Lung (tissue), 11 donors: ENCODE measurements at regions not wholly inside any gene's neighbourhood (a gene's known extent, or its start where the extent isn't known, plus 50 kb on each side); places are given as distances from the start of the nearest gene placed in this dataset.

ENCODE experiments used
- ATAC-seq: fragments of 200-7000 bp; cut with Tn5 transposase; one replicate; pipeline ENCODE4 v1.9.1; 2020; ENCODE audit warnings: moderate number of reproducible peaks; ENCODE audit not compliant: insufficient read depth, low FRiP score
- DNase-seq, 3 donors: peaks; one replicate each; pipeline ENCODE4 v3.0.0-alpha.2; 2013 to 2017
- H3K27ac ChIP-seq, 2 donors: one replicate each; pipeline ENCODE4 v1.5.1; 2013; ENCODE audit warnings: mild to moderate bottlenecking in 2 of 2, moderate library complexity in 2 of 2, control low read depth in 1 of 2, inconsistent platforms in 1 of 2, low read depth in 1 of 2, low read length in 1 of 2
- H3K27me3 ChIP-seq, 3 donors: one replicate each; pipeline ENCODE4 v1.5.1; 2013; ENCODE audit warnings: low read length in 2 of 3; ENCODE audit not compliant: control insufficient read depth in 3 of 3, insufficient read depth in 3 of 3
- H3K36me3 ChIP-seq, 4 donors: one replicate each; pipeline ENCODE4 v1.5.1; 2013; ENCODE audit warnings: low read length in 4 of 4, mild to moderate bottlenecking in 1 of 4, moderate library complexity in 1 of 4; ENCODE audit not compliant: control insufficient read depth in 4 of 4, insufficient read depth in 4 of 4
- H3K4me1 ChIP-seq, 5 donors: one replicate each; pipeline ENCODE4 v1.5.1; 2013; ENCODE audit warnings: low read length in 5 of 5, mild to moderate bottlenecking in 2 of 5, moderate library complexity in 1 of 5; ENCODE audit not compliant: control insufficient read depth in 5 of 5, insufficient read depth in 5 of 5
- H3K4me3 ChIP-seq: one replicate; pipeline ENCODE4 v1.5.1; 2013; ENCODE audit warnings: mild to moderate bottlenecking, control low read depth, moderate library complexity
- H3K9ac ChIP-seq, 2 donors: one replicate each; pipeline ENCODE4 v1.5.1; 2013; ENCODE audit warnings: low read length in 2 of 2, control low read depth in 1 of 2; ENCODE audit not compliant: insufficient read depth in 1 of 2
- H3K9me3 ChIP-seq, 4 donors: one replicate each; pipeline ENCODE4 v1.5.1; 2013; ENCODE audit warnings: low read length in 3 of 4, mild to moderate bottlenecking in 1 of 4, moderate library complexity in 1 of 4; ENCODE audit not compliant: control insufficient read depth in 4 of 4, insufficient read depth in 3 of 4
- CTCF ChIP-seq: IDR thresholded peaks from 2 replicates; pipeline ENCODE4 v1.5.1; 2012; ENCODE audit warnings: mild to moderate bottlenecking; ENCODE audit errors: control extremely low read depth, extremely low read depth
- WGBS, 2 donors: extraction: QIAGEN DNeasy Blood & Tissue Kit; methylation state at CpG; one replicate each; pipeline ENCODE4 v1.1.7; 2013; 5-methylcytosine and 5-hydroxymethylcytosine counted together
- donor health status: control.
- donor health status: control.
- donor health status: Bipolar disorder and iron deficiency.
- donor health status: healthy.
- donor health status: DM: yes; HTN: yes; CAD: no.

GRCh38 chr6:11947575-11947974 lies 64.5 kb upstream of the HIVEP1 start:
- DNase-seq (peak in 1 of 3 donors; percentile 12), ATAC-seq (no peak)
- H3K4me3 ChIP-seq, result no peak overlapping the region
- no peak for TF ChIP-seq CTCF
- no peak overlapping the region for H3K9ac ChIP-seq
- no peaks in the 10 kb centered on the region for H3K4me1 ChIP-seq
- H3K9me3 ChIP-seq, result peaks cover 0 to 5% (median 0%) of the 10 kb centered on the region in 4 donors
- H3K27ac ChIP-seq, result no peak overlapping the region
- WGBS, 2 donors, result 45 to 84% methylated on average over 2 of the region's 2 CpGs
- H3K27me3 ChIP-seq, result no peaks in the 10 kb centered on the region
- no peaks in the 10 kb centered on the region for H3K36me3 ChIP-seq

- Histone ChIP-seq H3K4me3 (no peak overlapping the region), H3K4me1 (no peaks in the 10 kb centered on the region), H3K9ac (no peak overlapping the region), H3K27me3 (no peaks in the 10 kb centered on the region), H3K36me3 (no peaks in the 10 kb centered on the region), H3K9me3 (peaks cover 0 to 5% (median 0%) of the 10 kb centered on the region in 4 donors), H3K27ac (no peak overlapping the region)
- no peak for DNase-seq
- WGBS, 2 donors, result 97 to 98% methylated on average over 2 of the region's 2 CpGs
- ATAC-seq, result no peak
- no peak for TF ChIP-seq CTCF
Observed at GRCh38 chr6:11947063-11947462, 65.0 kb upstream of the HIVEP1 start.

- no peaks in the 10 kb centered on the region for H3K36me3 ChIP-seq
- H3K9me3 ChIP-seq, result no peaks in the 10 kb centered on the region
- ATAC-seq (no peak), DNase-seq (no peak)
- no peak overlapping the region for H3K4me3 ChIP-seq
- WGBS, 2 donors, result 72 to 84% methylated on average over 1 of the region's 1 CpG
- TF ChIP-seq CTCF, result no peak
- no peak overlapping the region for H3K27ac ChIP-seq
- no peaks in the 10 kb centered on the region for H3K27me3 ChIP-seq
- H3K4me1 ChIP-seq, result no peaks in the 10 kb centered on the region
- no peak overlapping the region for H3K9ac ChIP-seq
Observed at GRCh38 chr6:11944111-11944510, 68.0 kb upstream of the HIVEP1 start.

GRCh38 chr6:11943060-11943459 lies 69.1 kb upstream of the HIVEP1 start:
- H3K4me1 ChIP-seq, result peaks cover 0 to 3% (median 0%) of the 10 kb centered on the region in 5 donors
- H3K9me3 ChIP-seq, result no peaks in the 10 kb centered on the region
- no peak for TF ChIP-seq CTCF
- H3K27ac ChIP-seq, result no peak overlapping the region
- no peak for ATAC-seq
- WGBS, 2 donors, result 90 to 93% methylated on average over 5 of the region's 5 CpGs
- no peaks in the 10 kb centered on the region for H3K27me3 ChIP-seq
- no peaks in the 10 kb centered on the region for H3K36me3 ChIP-seq
- no peak overlapping the region for H3K9ac ChIP-seq
- no peak overlapping the region for H3K4me3 ChIP-seq
- no peak for DNase-seq
